GM19455 (cell line): ENCODE measurements at regions not wholly inside any gene's neighbourhood (a gene's known extent, or its start where the extent isn't known, plus 50 kb on each side); places are given as distances from the start of the nearest gene placed in this dataset.
"Not testable (repeated sequence)": the region's sequence is repeated elsewhere in the genome, so short reads cannot be mapped to it uniquely, and the experiment has no call there.

Experiments
- ATAC-seq: cut with Tn5 transposase; IDR thresholded peaks from one replicate; pipeline ENCODE4 v1.9.1; 2021; ENCODE audit not compliant: unreplicated experiment

- no peak for ATAC-seq
Observed at GRCh38 chr7:93750986-93751385, 139.6 kb downstream of the TFPI2 start.

GRCh38 chr7:93747019-93747418, 143.5 kb downstream of the TFPI2 start:
- no peak for ATAC-seq

GRCh38 chr7:93739424-93739823, 151.1 kb downstream of the TFPI2 start:
- no peak for ATAC-seq

- no peak for ATAC-seq
Observed at GRCh38 chr7:93737953-93738352, 152.6 kb downstream of the TFPI2 start.

- ATAC-seq = no peak
Observed at GRCh38 chr7:93736668-93737369, 153.7 kb downstream of the TFPI2 start.

GRCh38 chr7:93728292-93728691, 153.8 kb upstream of the CALCR start:
- ATAC-seq = no peak

GRCh38 chr7:93725954-93726353, 151.4 kb upstream of the CALCR start:
- ATAC-seq = no peak

- ATAC-seq = no peak
Observed at GRCh38 chr7:93723424-93724124, 149.1 kb upstream of the CALCR start.

GRCh38 chr7:93720106-93720505, 145.6 kb upstream of the CALCR start:
- no peak for ATAC-seq

GRCh38 chr7:93719546-93719945, 145.0 kb upstream of the CALCR start:
- ATAC-seq = no peak

- no peak for ATAC-seq
Observed at GRCh38 chr7:93717217-93717900, 142.8 kb upstream of the CALCR start.

GRCh38 chr7:93715234-93715633, 140.7 kb upstream of the CALCR start:
- ATAC-seq = no peak

GRCh38 chr7:93711926-93712325, 137.4 kb upstream of the CALCR start:
- ATAC-seq = no peak

GRCh38 chr7:93708255-93708654, 133.7 kb upstream of the CALCR start:
- ATAC-seq = not testable (repeated sequence)

GRCh38 chr7:93707249-93707648, 132.7 kb upstream of the CALCR start:
- no peak for ATAC-seq

- not testable (repeated sequence) for ATAC-seq
Observed at GRCh38 chr7:93706162-93706561, 131.6 kb upstream of the CALCR start.

GRCh38 chr7:93704217-93704616, 129.7 kb upstream of the CALCR start:
- no peak for ATAC-seq

- ATAC-seq = no peak
Observed at GRCh38 chr7:93697901-93698300, 123.4 kb upstream of the CALCR start.

- ATAC-seq = no peak
Observed at GRCh38 chr7:93693796-93694195, 119.3 kb upstream of the CALCR start.

- ATAC-seq = no peak
Observed at GRCh38 chr7:93690021-93690420, 115.5 kb upstream of the CALCR start.

GRCh38 chr7:93678185-93678584, 103.7 kb upstream of the CALCR start:
- ATAC-seq = no peak
